ENCODE measurements at regions not wholly inside any gene's neighbourhood (a gene's known extent, or its start where the extent isn't known, plus 50 kb on each side); places are given as distances from the start of the nearest gene placed in this dataset.

DNA sequence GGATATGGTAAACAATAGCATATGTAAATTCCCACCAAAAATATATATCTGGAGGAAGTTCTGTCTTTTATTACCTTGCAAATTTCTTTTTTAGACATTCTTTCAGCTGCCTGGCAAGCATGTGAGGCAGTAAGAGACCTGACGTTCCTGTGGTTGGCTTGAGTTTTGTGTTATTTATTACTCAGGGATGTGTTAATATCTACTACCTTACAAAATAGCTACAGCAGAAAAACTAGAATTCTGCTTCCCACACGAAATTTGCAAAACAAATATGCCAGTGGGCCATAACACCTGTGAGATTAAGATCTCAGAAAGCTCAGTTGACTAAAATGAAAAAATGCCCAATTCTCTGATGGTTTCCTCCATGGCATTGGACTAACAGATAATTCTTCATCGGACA, 274.2 kb downstream of the TMEM167A start:
- no peak for DNase-seq

DNA sequence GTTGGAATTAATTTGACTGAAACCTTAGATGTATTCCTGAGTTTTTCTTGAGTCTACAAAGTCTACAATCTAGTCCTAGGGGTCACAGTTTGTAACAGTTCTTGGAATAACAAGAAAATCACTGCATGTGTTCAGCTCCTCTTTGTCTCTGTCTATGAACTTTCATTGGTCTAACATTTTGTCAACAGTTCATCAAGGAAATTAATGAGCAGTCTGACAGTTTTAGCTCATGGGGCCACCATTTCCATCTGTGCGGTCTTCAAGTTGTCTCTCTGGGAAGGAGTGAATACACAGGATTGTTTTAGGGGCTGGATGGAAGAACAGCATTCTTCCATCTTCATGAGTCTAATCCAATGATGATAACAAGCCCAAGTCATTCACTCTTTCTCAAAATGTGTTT, 276.4 kb downstream of the TMEM167A start:
- DNase-seq, result no peak

DNA sequence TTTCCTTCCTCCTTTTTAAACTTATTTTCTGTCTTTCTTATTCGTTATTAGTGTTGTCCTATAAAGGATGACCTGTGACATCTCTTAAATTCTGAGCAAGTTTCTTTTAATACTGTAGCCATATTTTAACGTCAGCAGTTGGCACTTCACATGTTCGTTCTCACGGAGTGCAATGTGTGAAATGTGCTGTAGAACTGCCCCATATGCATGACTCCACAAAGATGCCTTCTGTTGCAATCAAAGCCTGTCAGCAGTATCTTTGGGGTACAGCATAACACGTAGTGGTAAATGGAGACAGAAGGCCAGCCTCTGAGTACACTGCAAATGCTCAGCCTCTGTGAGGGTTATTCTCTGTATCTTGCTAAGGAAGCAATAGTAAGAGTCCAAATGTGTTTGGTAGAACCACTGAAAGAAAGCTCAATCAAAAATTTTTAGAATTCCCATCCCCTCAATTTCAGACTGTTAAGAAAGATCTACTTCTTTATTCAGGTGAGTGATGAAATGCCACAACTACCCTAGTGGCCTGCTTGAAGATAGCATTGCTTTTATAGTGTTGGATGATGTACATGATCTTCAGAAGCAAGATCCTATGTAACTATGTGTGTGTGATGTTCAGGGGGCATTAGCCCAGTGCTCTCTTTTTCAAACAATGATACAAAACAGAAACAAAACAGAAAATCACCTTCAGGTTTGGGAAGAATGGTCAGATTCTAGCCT, 277.7 kb downstream of the TMEM167A start:
- no peak for DNase-seq

DNA sequence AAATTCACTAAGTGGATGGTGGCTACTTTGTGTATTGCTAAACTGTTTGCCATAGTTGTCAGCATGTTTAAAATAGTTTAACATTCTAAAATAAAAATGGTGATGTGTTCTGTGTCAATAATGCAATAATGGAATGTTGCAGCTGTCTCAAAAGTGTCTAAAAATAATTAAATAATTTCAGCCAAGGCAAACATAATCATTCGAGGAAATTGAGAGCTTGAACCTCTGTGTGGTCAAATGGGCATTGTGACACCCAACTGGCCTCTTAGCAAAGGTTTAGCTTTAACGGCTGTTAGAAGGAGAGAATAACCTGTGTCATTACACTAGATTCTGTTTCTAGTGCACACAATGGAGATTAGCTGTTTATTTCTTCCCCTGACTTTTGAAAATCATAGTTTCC, 278.5 kb downstream of the TMEM167A start:
- no peak for DNase-seq

DNA sequence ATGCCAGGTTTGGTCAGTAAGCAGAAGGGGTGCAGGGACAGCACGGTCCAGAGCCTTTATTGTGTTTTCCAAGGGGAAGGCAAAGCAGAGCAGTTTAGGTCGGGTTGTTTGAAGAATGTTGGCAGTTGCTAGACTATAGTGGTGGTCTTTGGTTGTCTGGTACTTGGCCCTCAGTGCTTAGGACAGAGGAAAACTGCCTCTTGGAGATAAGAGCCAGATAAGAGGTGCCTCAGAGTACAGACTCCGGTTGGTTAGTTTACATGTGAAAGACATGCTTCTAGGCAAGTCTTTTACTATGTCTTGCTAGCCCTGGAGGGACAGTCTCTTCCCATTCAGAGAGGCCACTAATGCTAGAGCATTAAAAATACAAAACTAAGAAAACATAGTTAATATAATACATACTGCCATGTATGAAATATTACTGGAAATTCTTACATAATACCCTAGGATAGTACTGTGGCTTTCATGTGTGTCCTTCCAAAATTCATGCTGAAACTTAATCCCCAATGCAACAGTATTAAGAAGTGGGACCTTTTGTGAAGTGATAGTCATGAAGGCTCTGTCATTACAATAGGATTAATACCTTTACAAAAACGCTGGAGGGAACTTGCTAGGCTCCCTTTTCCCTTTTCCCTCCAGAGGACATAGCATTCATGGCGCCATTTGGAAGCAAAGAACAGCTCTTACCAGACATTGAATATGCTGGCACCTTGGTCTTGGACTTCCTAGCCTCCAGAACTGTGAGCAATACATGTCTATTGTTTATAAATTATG, 280.4 kb downstream of the TMEM167A start:
- no peak for DNase-seq

DNA sequence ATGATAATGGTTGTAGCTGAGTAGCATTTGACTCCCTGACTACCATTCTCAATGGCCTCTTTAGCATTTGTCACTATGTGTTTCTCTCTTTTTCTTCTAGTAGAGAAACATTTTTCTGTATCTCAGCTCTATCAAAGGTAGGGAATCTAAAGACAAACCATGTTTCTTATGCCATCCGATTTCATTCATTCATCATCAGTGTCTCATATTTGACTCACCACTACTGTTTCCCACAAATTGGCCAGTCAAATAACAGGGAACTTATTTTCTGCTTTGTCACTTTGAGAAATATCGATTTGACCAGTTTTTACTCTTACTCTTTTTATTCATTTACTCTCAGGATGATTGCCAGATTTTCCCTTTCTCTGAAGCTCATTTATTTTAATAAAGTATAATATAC, 282.3 kb downstream of the TMEM167A start:
- DNase-seq, result no peak

DNA sequence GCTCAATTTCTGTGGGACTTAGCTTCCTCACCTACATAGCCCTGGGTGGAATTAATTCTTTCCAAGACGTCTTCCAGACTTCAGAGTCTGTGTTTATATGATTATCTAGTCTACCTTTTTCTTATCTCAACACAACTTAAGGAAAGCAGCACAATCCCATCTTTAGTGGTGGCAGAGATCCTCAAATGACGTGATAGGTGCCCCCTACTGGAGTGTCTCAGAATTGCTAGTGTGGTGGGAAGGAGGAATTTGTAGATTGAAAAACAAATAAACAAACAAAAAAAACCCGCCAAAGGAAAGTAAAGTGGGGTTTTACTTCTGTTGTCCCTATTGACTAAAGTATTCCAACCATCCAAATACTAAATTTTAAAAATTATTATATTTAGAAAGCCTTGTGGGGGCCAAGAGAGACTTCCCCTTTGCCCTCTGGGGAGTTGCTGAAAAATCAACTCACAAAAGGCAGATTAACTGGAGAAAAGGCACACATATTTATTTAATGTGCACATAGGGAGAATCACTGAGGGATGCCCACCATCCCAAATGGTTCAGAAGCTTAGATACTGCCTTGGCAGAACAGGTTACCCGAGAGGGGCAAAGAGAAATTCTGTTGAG, 283.3 kb downstream of the TMEM167A start:
- DNase-seq, result peak; percentile 71

DNA sequence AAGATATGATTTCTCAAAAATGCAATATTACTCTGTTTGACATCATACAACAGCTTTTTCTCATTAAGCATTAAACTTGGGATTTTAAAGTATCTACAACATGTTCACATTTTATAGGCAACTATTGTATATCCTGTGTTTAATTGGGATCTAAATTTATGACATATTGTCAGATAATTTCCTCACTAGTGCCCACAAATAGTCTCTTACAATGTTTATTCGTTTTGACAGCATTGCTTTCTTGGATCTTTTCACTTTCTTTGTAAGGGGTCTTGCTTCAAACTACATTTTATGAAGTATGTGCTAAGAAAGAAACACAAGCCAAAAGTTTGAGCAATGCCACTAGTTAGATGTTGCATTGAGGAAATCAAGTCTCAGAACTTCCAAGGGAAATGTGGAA, 285.1 kb downstream of the TMEM167A start:
- no peak for DNase-seq

DNA sequence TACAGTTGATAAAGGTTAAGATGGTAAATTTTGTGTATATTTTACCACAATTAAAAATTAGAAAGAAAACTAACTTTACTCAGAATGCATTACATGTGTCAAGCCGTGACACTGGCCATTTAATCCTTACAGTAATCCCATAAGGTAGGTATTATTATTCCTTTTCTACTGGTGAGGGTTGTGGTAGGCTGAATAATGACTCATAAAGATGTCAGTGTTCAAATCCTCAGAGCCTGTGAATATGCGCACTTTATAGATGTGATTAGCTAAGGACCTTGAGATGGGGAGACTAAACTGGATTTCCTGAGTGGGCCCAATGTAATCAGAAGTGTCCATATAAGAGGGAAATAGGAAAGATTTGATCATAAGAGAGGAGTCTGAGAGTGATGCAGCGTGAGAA, 288.1 kb downstream of the TMEM167A start:
- DNase-seq, result no peak

DNA sequence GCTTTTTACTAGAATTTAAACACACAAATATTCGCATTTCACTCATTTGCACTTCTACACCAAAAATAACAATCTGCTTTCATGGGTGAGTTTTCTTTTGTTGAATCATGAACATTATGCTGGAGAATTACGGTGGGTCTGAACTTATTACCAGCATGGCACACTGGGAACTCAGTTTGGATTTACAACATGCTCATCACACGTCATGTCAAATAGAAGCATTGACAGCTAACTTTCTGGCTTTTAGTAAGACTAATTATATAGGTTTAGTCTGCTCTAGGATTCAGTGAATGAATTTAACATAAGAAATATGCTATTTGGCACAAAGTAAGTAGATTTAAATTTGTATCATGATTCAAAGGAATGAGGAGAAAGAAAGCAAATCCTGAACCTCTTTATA, 290.4 kb downstream of the TMEM167A start:
- no peak for DNase-seq

DNA sequence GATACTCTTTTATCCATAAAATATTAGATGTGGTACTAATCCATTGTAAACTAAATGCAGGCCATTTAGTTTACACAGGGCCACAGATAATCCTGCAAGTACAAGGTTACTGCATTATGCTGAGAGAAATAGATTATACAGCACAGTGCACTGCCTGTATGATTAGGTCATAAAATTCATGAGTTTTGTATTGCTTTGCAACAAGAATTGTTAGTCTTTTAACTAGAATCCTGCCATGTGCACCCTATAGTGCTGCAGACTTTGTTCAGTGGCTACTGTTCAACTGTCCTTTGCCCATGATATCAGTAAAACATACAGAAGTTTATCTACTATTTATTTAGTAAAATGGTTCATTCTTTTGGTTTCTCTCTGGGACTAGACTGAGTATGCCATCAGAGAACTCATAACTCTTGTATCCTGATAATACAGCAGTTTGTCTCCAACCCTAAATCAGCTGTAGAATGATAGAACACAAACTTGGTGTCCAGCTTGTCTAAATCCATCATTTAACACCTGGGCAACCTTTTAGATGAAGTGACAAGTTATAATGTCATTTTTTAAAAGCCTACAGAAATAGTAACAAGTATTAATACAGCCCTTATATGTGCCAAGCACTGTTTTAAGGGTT, 291.2 kb downstream of the TMEM167A start:
- no peak for DNase-seq

DNA sequence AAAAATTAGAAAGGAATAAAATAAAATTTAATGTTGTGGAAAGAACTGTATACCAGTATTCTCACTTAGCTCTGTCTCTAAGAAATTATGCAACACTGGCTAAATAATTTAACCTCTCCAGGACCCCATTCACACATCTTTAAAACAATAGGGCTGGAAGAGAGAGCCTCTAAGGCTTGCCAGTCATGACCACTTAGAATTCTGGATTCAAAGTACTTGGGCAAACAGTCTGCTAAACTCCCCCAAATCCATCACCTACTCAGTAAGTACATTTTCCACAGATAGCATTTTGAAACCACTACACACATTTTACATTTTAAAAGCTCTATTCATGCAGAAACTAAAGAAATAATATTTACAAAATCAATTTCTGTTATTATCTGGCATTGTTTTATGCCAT, 291.7 kb downstream of the TMEM167A start:
- DNase-seq, result no peak

DNA sequence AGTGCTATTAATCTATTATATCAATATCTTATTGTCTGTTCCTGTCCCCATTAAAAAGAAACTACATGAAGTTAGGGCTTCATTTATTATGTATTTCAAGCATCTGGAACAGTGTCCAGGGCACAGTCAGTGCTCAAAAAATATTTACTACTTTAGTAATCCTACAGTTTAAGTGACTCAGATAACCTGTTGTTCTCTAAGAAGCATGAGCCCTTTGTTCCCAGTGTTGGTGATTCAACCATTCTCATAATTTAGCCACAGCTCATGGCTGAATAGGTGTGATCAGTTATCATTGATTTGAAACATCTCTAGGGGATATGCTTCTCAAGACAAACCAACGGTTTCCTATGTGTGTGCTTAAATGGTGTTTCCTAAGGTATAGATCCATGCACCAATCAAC, 292.7 kb downstream of the TMEM167A start:
- no peak for DNase-seq

DNA sequence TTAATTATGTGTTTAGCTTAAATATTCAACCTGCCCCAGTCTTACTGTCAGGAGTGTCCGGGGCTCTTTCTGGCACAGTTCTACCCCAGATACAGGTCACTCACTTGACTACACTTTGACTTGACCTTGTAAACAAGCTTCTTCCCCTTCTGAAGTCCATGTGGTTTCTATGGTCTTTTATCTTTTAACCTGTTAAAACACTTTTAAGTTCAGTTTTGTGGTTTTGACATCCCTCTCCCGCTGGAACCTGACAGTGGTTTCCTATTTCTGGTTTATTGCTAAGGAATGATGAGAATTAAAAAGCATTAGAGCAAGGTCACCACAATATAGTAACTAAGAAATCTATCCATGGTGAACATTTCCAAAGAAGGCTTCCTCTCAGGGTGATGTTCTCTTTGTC, 300.1 kb downstream of the TMEM167A start:
- no peak for DNase-seq

DNA sequence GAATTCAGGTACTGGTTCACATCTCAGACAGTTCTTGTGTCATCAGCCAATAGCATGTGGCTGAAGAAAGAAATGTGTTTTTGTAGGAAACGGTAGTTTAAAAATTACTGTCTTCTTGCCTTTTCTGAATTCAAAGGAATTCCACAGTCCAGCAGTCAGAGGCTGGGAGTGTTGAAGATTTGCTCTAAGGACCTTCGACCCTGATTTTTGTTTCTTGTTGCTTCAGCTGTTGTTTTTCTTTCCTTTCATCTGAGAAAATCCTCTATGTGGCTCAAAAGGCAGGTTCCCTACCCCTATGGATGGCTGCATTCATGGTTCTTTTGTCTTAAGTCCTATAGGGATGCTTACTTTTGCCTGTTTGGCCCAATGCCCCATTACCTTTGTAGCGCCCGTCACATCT, 304.9 kb downstream of the TMEM167A start:
- no peak for DNase-seq

DNA sequence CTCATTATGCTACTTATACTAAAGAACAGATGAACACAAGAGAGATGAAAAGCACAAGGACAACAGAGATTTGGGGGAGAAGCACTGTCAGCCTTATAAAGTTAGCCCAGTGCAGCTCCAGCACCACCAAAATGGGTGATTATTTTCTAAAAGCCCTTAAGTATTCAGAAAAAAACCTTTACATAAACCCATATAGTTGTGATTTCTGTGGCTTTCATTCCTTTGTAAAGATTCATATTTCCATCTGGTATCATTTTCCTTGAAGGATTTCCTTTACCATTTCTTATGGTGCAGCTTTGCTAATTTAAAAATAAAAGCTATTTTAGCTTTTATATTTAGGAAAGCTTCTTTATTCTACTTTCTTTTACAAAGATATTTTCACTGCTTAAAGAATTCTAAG, 311.0 kb downstream of the TMEM167A start:
- no peak for DNase-seq

DNA sequence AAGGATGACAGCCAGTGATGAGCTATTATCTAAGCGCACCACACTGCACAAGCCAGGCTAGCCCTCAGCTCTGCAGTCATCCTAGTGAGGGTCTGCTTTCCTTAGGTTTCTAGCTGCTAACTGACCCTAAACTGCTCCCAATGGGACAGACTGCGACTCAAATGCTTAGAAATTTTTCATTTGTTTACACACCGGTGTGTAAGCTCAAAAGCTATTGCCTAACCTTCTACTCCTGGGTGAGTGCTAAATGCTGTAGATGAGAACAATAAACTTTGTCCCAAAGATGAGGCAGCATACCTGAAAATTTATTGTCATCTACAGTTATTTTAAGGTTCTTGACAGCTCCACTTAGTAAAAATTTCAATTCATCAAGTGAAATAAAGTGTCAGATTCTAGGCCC, 311.4 kb downstream of the TMEM167A start:
- no peak for DNase-seq

DNA sequence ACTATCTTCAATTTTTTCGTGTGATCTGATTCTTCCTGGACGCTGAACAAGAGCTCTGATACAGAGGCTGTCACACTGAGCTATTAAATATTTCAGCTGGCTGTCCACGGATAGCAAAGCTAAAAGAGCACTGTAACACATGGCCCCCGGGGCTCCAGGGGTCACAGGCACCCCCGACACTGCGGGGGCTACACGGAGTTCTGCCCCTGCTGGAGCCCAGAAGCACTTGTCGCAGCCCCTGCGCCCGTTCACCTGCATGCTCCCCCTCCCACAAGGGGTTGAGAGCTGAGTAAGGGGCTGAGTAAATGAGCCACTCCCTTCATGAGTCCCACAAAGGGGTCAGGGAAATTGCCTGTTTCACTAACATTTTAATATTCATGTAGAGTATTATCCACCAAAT, 316.3 kb downstream of the TMEM167A start:
- DNase-seq, result no peak

DNA sequence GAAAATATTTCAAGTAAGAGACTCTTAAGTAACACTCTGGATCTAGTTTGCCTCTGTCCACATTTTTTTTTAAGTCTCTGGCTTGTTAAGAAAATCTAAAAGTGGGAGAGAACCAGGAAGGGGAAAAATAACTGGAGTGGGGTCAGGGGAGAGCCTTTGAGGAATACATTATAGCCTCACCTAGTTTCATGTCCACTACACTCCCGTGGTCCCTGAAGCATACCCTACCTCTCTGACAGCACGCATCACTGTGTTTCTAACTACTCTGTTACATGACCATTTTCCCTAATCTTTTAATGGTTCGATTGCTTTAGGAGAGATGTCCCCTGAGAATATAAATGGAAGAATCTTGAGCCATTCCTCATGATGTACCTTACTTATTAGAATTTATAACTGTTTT, 318.3 kb downstream of the TMEM167A start:
- DNase-seq, result no peak

DNA sequence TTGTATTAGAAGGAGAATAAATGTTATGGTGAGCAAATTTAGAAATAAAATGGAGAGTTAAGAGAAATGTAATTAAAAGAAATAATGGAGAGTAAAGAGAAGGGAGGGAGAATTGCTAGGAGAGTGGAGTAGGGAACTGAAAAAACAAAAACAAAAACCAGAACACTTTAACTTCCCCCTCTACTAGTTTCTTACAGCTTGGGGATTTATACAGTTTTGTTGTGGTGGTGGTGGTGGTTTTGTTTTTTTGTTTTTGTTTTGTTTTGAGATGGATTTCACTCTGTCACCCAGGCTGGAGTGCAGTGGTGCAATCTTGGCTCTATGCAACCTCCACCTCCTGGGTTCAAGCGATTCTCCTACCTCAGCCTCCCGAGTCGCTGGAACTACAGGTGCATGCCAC, 322.4 kb downstream of the TMEM167A start:
- DNase-seq, result no peak

DNA sequence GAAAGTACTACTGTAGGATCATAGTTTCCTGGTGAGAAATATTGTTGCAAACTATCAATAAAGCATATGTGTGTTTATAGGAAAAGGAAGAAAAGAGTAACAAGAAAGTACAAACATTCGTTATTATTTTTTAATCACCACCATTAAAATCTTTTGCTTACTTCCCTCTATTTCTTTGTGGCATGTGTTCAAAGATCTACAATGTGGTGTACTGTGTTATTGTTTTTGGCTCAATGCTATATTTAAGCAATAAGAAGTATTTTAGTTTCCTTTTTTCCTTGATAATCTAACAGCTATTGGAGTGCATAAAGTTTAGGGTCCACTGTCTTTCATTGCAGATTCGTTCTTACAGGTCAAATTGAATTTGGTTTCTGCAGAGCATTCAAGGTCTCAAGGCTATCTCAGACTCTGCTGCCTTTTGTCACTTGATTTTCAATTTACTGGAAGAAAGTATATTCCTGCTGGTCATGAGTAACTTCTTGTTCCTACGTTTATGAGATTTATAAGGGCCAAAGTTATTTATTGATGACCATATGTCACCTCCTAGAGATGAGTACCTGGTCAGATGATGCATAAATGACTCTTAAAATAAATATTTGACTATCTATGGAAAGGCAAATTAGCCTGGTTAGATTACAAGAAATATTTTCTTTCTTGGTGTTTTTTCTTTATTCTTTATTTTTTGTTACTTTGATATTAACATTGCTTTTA, 323.0 kb downstream of the TMEM167A start:
- DNase-seq, result no peak

DNA sequence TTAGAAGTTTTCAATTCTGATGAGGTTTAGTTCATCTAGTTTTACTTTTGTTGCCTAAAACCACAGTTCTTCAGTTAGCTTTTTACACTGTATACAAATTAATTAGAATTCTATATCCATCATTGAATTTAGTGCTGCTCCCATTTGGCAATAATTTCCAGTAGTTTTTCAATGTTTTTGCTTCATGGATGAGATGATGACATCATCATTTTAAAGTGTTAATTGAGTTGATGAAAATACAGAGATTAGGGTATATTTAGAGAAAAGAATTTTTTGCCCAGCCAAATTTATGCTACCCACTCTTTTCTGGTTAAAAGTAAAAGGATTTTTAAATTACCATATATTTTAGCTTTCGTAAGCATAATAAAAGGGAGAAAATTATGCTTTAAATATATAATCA, 323.8 kb downstream of the TMEM167A start:
- DNase-seq, result no peak

DNA sequence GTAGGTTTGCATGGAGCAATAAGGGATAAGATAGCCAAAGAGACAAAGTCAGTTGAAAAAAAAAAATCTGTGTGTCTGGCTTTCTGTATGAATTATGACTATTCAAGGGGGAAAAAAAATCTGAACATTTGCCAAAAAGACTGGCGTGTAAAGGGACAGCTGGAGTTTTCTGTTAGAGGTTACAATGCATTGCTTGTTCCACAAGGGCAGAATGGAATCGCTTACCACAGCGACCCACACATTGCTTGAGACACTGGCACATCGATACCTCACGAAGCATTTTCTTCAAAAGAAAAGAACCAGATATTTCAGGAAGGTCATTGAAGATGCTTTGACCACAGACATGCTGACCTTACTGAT, 327.8 kb downstream of the TMEM167A start:
- DNase-seq, result no peak

All from stimulated activated CD8-positive, alpha-beta memory T cell treated with anti-CD3 and anti-CD28 coated beads, Interleukin-4, amount 100 ng/mL, for 48 hours (primary cell).